ENCODE measurements at regions not wholly inside any gene's neighbourhood (a gene's known extent, or its start where the extent isn't known, plus 50 kb on each side); places are given as distances from the start of the nearest gene placed in this dataset.

GRCh38 chr2:181357979-181358378, 99.2 kb upstream of the ITGA4 start:
- DNase-seq, result no peak

DNA sequence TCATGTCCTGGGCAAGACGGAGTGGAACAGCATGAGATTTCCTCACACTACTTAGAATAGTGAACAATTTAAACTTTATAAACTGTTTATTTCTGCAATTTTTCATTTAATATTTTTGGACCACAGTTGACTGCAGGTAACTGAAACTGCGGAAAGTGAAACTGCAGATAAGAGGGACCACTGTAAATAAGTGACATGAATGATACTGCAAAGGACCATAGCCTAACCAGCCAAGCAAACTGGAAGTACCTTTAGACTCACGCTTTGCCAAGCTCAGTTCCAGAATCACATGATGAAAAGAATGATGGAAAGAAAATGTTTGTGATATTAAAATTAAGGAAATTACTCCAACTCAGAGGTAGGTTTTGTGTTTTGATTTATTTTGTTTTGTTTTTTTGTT, 94.6 kb upstream of the ITGA4 start:
- DNase-seq, result no peak

GRCh38 chr2:181363164-181363563, 94.0 kb upstream of the ITGA4 start:
- DNase-seq, result no peak

DNA sequence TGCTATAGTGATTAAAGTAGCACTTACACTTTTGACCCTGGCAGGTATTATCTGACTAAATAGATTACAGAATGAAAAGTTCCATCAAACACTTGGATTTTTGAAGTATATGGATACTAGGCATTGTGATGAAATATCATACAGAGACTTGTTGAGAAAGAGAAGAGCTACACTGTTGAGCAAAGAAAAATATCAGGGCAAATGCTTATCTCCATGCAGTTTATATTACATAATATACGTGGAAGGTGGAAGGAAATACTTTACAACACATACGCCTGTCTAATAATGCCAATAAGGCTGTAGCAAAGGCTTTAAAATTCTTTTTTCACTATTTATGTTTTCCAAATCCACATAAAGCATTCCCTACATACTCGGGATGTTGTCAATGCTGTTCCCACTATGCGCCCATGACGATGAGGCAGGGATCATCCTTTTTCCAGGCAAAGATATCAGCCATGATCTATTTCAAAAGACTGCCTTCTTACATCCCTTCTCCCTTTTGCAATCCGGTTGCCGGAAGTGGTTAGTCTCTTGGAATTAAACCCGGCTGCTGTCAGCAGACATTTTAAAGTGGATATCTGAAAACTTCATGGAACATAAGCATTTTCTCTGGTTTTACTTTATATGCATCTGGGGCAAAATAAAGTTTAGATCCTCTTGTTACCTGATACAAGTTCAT, 92.6 kb upstream of the ITGA4 start:
- DNase-seq, result no peak

GRCh38 chr2:181366675-181367175, 90.5 kb upstream of the ITGA4 start:
- DNase-seq, result no peak

GRCh38 chr2:181367411-181367810, 89.8 kb upstream of the ITGA4 start:
- DNase-seq, result no peak

DNA sequence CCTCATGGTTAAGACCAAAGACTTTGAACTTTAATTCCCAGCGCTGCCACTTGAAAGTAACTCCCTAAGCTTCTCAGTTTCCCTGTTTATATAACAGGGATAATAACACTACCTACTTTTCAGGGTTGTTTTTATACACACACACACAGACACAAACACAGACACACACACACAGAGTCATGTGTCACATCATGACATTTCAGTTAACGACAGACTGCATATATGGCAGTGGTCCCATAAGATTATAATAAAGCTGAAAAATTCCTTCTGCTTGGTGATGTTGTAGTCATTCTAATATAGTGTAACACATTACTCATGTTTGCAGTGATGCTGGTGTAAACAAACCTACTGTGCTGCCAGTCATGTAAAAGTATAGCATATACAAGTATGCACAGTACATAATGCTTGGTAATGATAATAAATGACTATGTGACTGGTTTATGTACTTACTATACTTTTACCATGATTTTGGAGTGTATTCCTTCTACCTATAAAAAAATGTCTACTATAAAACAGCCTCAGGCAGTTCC, 89.2 kb upstream of the ITGA4 start:
- DNase-seq, result no peak

DNA sequence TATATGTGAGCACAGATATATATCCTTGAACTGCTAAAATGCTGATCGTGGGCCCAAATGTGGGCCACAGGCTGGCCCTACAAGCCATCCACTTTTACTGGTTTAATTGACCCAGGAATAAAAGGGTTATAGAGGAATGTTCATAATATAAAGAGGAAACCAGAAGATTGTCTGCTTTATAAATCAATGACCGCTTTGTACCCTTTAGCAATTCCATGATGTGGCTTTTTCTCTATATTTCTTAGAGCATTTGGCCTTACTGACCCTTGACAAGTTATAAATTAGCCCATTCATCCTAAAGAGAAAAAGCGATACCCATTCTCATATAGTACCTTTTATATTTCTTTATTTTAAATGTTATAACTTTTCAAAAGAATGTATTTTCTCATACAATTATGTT, 87.1 kb upstream of the ITGA4 start:
- DNase-seq, result no peak

GRCh38 chr2:181371195-181371594, 86.0 kb upstream of the ITGA4 start:
- DNase-seq, result no peak

GRCh38 chr2:181371782-181372645, 85.2 kb upstream of the ITGA4 start:
- DNase-seq, result no peak

DNA sequence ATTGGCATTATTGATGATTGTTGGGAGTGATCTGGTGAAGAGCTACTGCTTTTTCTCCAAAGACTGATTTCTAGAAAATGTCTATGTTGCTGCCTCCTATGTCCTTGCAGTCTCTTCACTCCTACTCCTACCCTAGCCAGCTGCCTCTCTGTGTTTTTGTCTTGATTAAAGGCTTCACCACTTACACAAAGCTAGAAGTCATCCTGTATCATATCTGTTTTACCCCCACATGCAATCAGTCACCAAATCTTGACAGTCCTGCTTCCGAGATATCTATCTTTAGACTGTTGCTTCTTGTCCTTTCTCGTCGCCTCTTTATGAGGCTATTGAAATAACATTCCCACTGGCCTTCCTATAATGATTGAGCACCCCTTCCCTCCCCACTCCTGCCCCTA, 84.5 kb upstream of the ITGA4 start:
- no peak for DNase-seq

DNA sequence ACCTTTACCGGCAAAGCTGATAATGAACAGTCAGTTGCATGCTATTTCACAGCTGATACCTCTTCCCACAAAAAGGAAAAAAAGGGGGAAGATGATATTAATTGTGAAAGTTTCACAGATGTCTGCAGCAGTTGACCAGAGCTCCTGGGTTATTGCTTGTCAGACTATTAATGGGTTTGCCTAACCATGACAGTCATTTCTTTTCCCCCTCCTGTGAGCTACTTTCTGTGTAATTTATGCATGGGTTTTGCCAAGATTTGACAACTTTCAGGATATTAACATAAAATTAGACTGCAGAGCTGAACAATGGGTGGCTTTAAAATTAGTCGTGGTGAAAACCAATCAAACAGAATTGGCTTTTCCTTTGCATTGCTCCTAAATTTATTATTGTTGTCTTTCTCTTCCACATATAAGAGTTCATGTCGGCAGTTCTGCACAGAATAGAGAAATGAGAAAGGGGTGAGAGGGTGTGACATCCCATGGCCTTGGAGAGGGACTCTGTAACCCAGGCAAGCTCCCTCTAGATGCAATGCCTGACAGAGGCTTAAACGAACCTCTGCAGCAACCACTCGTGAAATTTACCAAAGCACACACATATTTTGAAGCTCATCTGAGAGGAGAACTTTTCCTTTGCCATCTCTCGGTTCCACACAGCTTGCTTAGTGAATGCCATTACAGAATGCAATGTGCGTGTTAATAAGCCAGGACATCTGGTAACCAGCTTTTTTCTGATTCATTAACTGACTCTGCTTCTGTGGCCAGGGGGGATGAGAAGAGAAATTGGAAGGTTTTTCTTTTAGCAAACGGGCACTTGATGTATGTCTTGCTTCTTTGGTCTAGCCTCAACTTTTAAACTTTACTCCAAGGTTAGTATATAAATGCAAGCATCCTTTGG, 82.2 kb upstream of the ITGA4 start:
- DNase-seq, result no peak

- DNase-seq, result no peak
Measured at GRCh38 chr2:181376442-181376841, 80.7 kb upstream of the ITGA4 start.

DNA sequence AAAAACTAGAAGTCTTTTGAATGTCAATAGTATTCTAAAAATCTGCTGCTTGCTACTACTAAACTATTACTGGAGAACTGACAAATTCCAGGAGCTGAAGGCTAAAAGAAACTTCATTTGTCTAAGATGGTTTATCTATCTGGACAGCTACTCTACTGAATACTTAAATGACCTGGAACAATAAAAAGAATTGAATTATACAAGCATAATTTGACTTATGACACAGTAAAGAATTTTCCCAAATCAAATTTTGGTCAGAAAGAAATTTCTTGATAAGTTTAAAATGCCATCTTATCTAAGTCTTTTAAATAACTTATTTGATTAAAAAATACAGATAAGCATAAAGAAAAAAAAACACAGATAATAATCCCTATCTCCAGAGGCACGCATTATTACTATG, 80.2 kb upstream of the ITGA4 start:
- DNase-seq, result no peak

DNA sequence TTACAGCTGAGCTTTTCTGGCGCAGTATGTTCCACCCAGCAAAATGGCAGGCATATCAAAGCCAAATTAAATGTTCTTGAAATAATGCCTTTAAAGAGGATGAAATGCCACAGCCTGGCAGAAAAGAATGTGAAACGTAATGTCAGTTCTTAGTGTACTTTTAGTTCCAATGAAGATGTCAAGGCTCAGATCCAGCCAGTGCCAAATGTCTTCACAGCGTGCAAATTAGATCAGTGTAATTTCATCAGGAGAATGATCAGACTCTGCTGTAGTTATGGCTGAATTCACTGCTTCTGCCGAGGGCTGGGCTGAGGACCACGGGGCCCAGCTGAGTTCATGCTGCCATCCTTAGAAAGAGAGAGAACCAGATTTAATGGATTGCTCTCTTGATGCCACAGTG, 78.7 kb upstream of the ITGA4 start:
- no peak for DNase-seq

DNA sequence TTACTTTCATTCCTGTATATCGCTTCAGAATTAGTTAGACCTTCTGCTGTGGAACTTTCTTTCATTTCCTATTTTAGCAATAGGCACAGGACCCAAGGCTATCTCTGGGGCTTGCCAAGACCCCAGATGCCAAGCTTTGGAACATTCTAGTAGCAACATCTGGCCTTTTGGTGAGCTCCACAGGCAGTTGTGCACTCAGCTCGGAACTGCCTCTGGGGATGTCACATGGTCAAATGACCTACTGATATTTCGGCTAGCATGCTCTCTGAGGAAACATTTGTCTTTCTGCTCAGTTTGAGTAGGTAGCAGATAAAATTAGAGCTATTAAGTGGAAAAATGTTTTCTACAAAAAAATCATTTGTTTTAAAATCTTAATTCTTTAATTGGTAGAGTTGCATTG, 76.6 kb upstream of the ITGA4 start:
- no peak for DNase-seq

DNA sequence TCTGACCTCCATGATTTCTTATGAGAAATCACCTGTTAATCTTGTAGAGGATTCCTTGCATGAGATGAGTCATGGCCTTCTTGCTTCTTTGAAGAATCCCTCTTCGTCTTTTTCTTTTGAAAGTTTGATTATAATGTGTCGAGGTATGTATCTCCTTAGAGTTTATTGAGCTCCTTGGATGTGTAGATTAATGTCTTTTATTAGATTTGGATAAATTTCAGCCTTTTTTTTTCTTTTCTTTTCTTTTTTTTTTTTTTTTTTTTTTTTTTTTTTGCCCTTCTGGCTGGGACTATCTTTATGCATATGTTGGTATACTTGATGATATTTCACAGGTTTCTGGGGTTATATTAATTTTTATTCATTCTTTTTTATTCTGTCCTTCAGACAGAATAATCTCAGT, 72.3 kb upstream of the ITGA4 start:
- no peak for DNase-seq

DNA sequence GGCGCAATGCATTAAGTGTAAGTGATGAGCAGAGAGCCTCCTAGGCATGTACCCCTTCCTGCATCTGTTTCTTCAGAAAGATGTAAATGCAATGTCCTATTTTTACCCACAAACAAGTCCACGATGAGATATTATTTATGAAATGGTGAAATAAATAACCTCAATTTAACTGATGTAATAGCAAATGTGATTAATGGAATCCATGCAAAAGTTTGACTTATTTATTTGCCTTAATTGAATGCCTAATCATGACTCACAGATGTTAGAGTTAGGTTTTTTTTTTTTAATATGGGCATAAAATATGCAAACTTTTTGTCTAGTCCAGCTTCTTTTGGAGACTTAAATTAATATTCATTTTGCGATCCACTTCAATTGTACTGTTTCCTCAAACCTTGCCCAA, 67.7 kb upstream of the ITGA4 start:
- no peak for DNase-seq

DNA sequence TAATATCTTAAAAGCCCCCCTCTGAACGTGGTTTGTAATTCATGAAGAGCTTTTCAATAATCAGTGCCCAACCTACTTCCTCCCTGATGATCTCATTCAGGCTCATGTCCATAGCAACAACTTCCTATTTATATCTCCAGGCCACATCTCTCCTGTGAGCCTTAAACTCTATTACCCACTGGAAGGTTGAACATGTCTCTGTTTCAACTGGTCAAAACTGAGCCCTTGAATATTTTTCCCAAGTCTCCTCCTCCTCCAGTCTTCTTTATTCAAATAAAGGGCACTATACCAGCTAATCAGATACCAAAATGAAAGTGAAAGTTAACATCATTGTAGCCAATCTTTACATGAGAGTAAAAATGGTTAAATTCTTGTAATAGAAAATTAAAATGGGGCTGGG, 63.7 kb upstream of the ITGA4 start:
- no peak for DNase-seq

DNA sequence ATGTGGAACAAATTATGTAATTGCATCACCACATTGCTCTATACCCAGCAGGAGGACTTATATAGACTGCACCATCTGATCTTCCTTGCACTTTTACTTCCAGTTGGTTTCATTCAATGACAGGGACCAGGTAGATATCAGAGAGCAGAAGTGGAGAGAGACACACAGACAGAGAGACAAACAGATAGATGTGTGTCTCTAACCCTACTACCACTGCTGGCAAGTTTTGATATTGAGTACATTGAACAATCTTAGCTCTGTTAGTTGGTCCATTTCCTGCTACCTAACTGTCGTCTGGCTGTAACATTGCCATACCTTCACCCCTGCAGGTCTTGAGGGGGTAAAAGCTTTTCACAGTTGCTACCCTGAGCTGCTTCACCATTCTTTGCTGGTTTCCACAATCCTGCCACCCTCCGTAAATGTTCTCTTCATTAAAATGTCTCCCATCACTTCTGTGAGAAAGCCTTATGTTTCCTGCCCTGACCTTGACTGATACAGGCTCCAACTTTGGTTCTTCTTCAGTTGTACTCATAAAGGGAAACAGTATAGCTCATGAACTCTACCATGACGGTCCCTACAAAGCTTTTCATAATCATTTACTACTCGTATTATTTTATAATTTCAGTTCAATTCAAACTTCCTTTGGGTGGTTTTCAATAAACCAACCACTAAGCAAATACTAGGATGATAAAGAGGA, 62.3 kb upstream of the ITGA4 start:
- DNase-seq, result no peak

DNA sequence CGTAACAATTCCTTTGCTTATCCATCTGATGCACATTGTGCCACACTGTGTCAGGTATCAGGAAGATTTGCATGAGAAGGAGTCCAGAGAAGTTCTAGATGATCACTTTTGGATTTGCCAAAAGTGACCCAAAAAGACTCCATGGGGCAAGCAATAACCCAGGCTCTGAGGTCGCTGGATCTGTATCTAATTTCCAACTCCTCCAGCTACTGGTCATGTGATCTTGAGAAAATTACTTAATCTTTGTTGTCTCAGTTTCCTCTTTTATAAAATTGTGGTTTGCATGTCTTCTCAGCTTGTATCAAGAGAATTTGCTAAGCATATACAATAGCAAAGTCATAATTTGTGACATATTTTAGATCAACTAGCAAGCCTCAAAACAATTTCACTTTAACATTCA, 61.3 kb upstream of the ITGA4 start:
- no peak for DNase-seq
